ENCODE measurements at regions not wholly inside any gene's neighbourhood (a gene's known extent, or its start where the extent isn't known, plus 50 kb on each side); places are given as distances from the start of the nearest gene placed in this dataset.

DNA sequence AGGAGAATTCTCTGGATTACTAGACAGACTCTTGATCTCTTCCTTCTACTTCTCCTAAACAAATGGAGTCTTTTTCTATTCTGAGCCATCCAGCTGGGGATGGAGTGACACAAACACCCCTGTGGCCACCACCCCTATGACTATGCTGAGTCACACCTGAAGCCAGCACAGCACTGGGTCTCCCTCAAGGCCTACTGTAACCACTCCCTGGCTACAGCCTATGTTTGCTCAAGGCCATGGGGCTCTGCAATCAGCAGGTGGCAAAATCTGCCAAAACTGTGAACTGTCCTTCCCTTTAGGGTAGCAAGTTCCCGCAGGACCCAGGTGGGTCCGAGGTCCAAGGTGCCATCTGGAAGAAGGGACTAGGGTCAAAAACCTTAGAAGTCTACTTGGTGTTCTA, 132.3 kb downstream of the TINAG start:
- H3K27me3 ChIP-seq (ENCODE audit: control insufficient read depth, insufficient read depth, low read length), result no peaks in the 10 kb centered on the region
- no peaks in the 10 kb centered on the region for H3K4me1 ChIP-seq (ENCODE audit: control insufficient read depth, insufficient read depth, low read length)
- H3K9me3 ChIP-seq (ENCODE audit: control insufficient read depth, insufficient read depth, low read depth, low read length), result no peaks in the 10 kb centered on the region
- H3K9ac ChIP-seq (ENCODE audit: low read length), result no peak overlapping the region
- H3K4me3 ChIP-seq (ENCODE audit: low read depth, low read length), result no peak overlapping the region
- no peaks in the 10 kb centered on the region for H3K36me3 ChIP-seq (ENCODE audit: control insufficient read depth, insufficient read depth, low read length)
- no peak overlapping the region for H3K27ac ChIP-seq (ENCODE audit: low read depth, low read length)

DNA sequence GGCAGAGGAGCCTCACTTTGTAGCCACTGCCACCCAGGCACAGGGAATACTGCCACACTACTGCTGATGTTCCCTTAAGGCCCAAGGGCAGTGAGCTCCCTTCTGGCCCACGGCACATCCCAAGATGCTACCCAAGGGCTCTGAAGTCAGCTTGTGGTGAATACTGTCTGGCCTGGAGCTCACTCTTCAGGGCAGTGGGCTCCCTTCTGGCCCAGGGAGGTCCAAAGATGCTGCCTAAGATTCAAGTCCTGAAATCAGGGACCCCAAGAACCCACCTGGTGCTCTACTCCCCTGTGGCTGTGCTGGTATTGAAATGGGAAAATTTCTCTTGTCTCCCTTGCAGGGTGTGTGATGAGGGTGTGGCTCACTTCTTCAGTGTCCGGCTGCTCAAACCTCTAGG, 132.8 kb downstream of the TINAG start:
- H3K36me3 ChIP-seq (ENCODE audit: control insufficient read depth, insufficient read depth, low read length), result no peaks in the 10 kb centered on the region
- no peaks in the 10 kb centered on the region for H3K9me3 ChIP-seq (ENCODE audit: control insufficient read depth, insufficient read depth, low read depth, low read length)
- H3K27me3 ChIP-seq (ENCODE audit: control insufficient read depth, insufficient read depth, low read length), result no peaks in the 10 kb centered on the region
- H3K4me1 ChIP-seq (ENCODE audit: control insufficient read depth, insufficient read depth, low read length), result no peaks in the 10 kb centered on the region
- H3K27ac ChIP-seq (ENCODE audit: low read depth, low read length), result no peak overlapping the region
- H3K4me3 ChIP-seq (ENCODE audit: low read depth, low read length), result no peak overlapping the region
- no peak overlapping the region for H3K9ac ChIP-seq (ENCODE audit: low read length)

- no peaks in the 10 kb centered on the region for H3K9me3 ChIP-seq (ENCODE audit: control insufficient read depth, insufficient read depth, low read depth, low read length)
- H3K9ac ChIP-seq (ENCODE audit: low read length), result no peak overlapping the region
- H3K4me3 ChIP-seq (ENCODE audit: low read depth, low read length), result no peak overlapping the region
- H3K27me3 ChIP-seq (ENCODE audit: control insufficient read depth, insufficient read depth, low read length), result no peaks in the 10 kb centered on the region
- no peaks in the 10 kb centered on the region for H3K4me1 ChIP-seq (ENCODE audit: control insufficient read depth, insufficient read depth, low read length)
- no peak overlapping the region for H3K27ac ChIP-seq (ENCODE audit: low read depth, low read length)
- H3K36me3 ChIP-seq (ENCODE audit: control insufficient read depth, insufficient read depth, low read length), result no peaks in the 10 kb centered on the region
Observed at GRCh38 chr6:54441687-54442248, 133.5 kb downstream of the TINAG start.

DNA sequence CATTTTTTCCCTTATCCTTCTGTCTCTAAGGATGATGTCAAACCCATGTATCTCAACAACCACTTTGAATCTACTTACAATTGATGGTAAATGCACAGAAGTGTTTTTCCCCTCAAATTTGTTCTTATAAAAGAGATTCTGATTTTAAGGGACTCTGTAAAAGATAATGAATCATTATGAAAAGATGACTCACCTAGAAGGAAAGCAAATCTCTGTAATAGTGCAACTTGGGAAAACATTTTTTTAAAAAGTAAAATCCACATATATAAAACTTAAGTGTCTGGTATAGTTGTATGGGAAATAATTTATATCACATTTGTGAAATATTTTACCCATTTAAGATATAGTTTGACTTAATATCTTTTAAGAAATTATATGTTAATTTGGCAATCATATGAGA, 137.0 kb downstream of the TINAG start:
- no peaks in the 10 kb centered on the region for H3K27me3 ChIP-seq (ENCODE audit: control insufficient read depth, insufficient read depth, low read length)
- no peak overlapping the region for H3K4me3 ChIP-seq (ENCODE audit: low read depth, low read length)
- no peak overlapping the region for H3K27ac ChIP-seq (ENCODE audit: low read depth, low read length)

GRCh38 chr6:54448617-54449016, 140.4 kb downstream of the TINAG start:
- Histone ChIP-seq H3K27me3 (ENCODE audit: control insufficient read depth, insufficient read depth, low read length) (no peaks in the 10 kb centered on the region), H3K27ac (ENCODE audit: low read depth, low read length) (no peak overlapping the region), H3K4me3 (ENCODE audit: low read depth, low read length) (no peak overlapping the region), H3K9ac (ENCODE audit: low read length) (no peak overlapping the region), H3K9me3 (ENCODE audit: control insufficient read depth, insufficient read depth, low read depth, low read length) (0 out of 2 replicates have a peak, but pooled peaks cover 3% of the 10 kb centered on the region), H3K36me3 (ENCODE audit: control insufficient read depth, insufficient read depth, low read length) (no peaks in the 10 kb centered on the region), H3K4me1 (ENCODE audit: control insufficient read depth, insufficient read depth, low read length) (no peaks in the 10 kb centered on the region)

More for the DNA sequence above, 137.0 kb downstream of the TINAG start:
- Histone ChIP-seq H3K4me1 (ENCODE audit: control insufficient read depth, insufficient read depth, low read length) (no peaks in the 10 kb centered on the region), H3K9me3 (ENCODE audit: control insufficient read depth, insufficient read depth, low read depth, low read length) (no peaks in the 10 kb centered on the region), H3K36me3 (ENCODE audit: control insufficient read depth, insufficient read depth, low read length) (no peaks in the 10 kb centered on the region), H3K9ac (ENCODE audit: low read length) (no peak overlapping the region)

DNA sequence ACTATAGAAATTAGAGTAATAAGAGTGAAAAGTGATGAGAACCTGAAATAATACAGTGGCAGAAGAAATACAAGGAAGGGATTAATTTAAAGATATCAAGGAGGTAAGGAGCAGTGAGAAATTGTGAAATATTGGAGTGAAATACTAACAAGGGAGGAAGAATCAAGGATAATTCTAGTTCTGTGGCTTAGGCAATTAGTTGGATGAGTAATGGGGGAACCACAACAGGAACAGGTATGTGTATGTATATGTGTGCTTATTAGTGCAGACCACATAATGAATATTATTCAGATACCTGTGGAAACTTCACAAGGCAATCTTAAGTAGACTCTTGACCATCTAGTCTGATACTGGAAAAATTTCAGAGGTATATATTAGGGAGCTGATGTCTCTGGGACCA, 143.3 kb downstream of the TINAG start:
- Histone ChIP-seq H3K36me3 (ENCODE audit: control insufficient read depth, insufficient read depth, low read length) (no peaks in the 10 kb centered on the region), H3K9ac (ENCODE audit: low read length) (no peak overlapping the region), H3K4me1 (ENCODE audit: control insufficient read depth, insufficient read depth, low read length) (no peaks in the 10 kb centered on the region), H3K27me3 (ENCODE audit: control insufficient read depth, insufficient read depth, low read length) (no peaks in the 10 kb centered on the region), H3K27ac (ENCODE audit: low read depth, low read length) (no peak overlapping the region), H3K9me3 (ENCODE audit: control insufficient read depth, insufficient read depth, low read depth, low read length) (0 out of 2 replicates have a peak, but pooled peaks cover 3% of the 10 kb centered on the region), H3K4me3 (ENCODE audit: low read depth, low read length) (no peak overlapping the region)

GRCh38 chr6:54463354-54464024, 155.2 kb downstream of the TINAG start:
- Histone ChIP-seq H3K4me1 (ENCODE audit: control insufficient read depth, insufficient read depth, low read length) (0 out of 2 replicates have a peak, but pooled peaks cover 7% of the 10 kb centered on the region), H3K27me3 (ENCODE audit: control insufficient read depth, insufficient read depth, low read length) (no peaks in the 10 kb centered on the region), H3K9me3 (ENCODE audit: control insufficient read depth, insufficient read depth, low read depth, low read length) (no peaks in the 10 kb centered on the region), H3K9ac (ENCODE audit: low read length) (no peak overlapping the region), H3K27ac (ENCODE audit: low read depth, low read length) (no peak overlapping the region), H3K4me3 (ENCODE audit: low read depth, low read length) (no peak overlapping the region), H3K36me3 (ENCODE audit: control insufficient read depth, insufficient read depth, low read length) (no peaks in the 10 kb centered on the region)

GRCh38 chr6:54465649-54466300, 157.5 kb downstream of the TINAG start:
- Histone ChIP-seq H3K4me3 (ENCODE audit: low read depth, low read length) (no peak overlapping the region), H3K9me3 (ENCODE audit: control insufficient read depth, insufficient read depth, low read depth, low read length) (no peaks in the 10 kb centered on the region), H3K4me1 (ENCODE audit: control insufficient read depth, insufficient read depth, low read length) (0 out of 2 replicates have a peak, but pooled peaks cover 7% of the 10 kb centered on the region), H3K27me3 (ENCODE audit: control insufficient read depth, insufficient read depth, low read length) (no peaks in the 10 kb centered on the region), H3K36me3 (ENCODE audit: control insufficient read depth, insufficient read depth, low read length) (no peaks in the 10 kb centered on the region), H3K27ac (ENCODE audit: low read depth, low read length) (no peak overlapping the region), H3K9ac (ENCODE audit: low read length) (no peak overlapping the region)

DNA sequence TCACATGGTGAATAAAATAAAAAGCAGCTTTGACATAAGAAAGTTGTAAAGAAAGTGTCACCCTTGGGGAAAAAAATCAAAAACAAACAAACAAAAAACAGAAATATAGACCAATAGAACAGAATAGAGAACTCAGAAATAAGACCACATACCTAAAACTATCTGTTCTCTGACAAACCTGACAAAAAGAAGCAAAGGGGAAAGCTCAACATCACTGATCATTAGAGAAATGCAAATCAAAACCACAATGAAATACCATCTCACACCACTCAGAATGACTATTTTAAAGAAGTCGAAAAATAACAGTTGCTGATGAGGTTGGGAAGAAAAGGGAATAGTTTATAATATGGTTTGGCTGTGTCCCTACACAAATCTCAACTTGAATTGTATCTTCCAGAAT, 159.1 kb downstream of the TINAG start:
- no peak overlapping the region for H3K27ac ChIP-seq (ENCODE audit: low read depth, low read length)
- H3K4me3 ChIP-seq (ENCODE audit: low read depth, low read length), result no peak overlapping the region

GRCh38 chr6:54473328-54473727, 165.1 kb downstream of the TINAG start:
- H3K27ac ChIP-seq (ENCODE audit: low read depth, low read length), result no peak overlapping the region

More for the DNA sequence above, 159.1 kb downstream of the TINAG start:
- H3K9ac ChIP-seq (ENCODE audit: low read length), result no peak overlapping the region
- H3K4me1 ChIP-seq (ENCODE audit: control insufficient read depth, insufficient read depth, low read length), result 0 out of 2 replicates have a peak, but pooled peaks cover 7% of the 10 kb centered on the region
- no peaks in the 10 kb centered on the region for H3K9me3 ChIP-seq (ENCODE audit: control insufficient read depth, insufficient read depth, low read depth, low read length)
- H3K36me3 ChIP-seq (ENCODE audit: control insufficient read depth, insufficient read depth, low read length), result no peaks in the 10 kb centered on the region
- H3K27me3 ChIP-seq (ENCODE audit: control insufficient read depth, insufficient read depth, low read length), result no peaks in the 10 kb centered on the region

GRCh38 chr6:54474898-54475297, 166.7 kb downstream of the TINAG start:
- H3K27me3 ChIP-seq (ENCODE audit: control insufficient read depth, insufficient read depth, low read length), result no peaks in the 10 kb centered on the region
- no peaks in the 10 kb centered on the region for H3K36me3 ChIP-seq (ENCODE audit: control insufficient read depth, insufficient read depth, low read length)
- no peak overlapping the region for H3K27ac ChIP-seq (ENCODE audit: low read depth, low read length)
- H3K4me3 ChIP-seq (ENCODE audit: low read depth, low read length), result no peak overlapping the region
- no peak overlapping the region for H3K9ac ChIP-seq (ENCODE audit: low read length)
- H3K4me1 ChIP-seq (ENCODE audit: control insufficient read depth, insufficient read depth, low read length), result peaks cover 5% of the 10 kb centered on the region; the same call in 1 of the 2 replicates
- H3K9me3 ChIP-seq (ENCODE audit: control insufficient read depth, insufficient read depth, low read depth, low read length), result no peaks in the 10 kb centered on the region

More at GRCh38 chr6:54473328-54473727, 165.1 kb downstream of the TINAG start:
- Histone ChIP-seq H3K4me1 (ENCODE audit: control insufficient read depth, insufficient read depth, low read length) (peaks cover 5% of the 10 kb centered on the region; the same call in 1 of the 2 replicates), H3K36me3 (ENCODE audit: control insufficient read depth, insufficient read depth, low read length) (no peaks in the 10 kb centered on the region), H3K4me3 (ENCODE audit: low read depth, low read length) (no peak overlapping the region), H3K27me3 (ENCODE audit: control insufficient read depth, insufficient read depth, low read length) (no peaks in the 10 kb centered on the region), H3K9ac (ENCODE audit: low read length) (no peak overlapping the region), H3K9me3 (ENCODE audit: control insufficient read depth, insufficient read depth, low read depth, low read length) (no peaks in the 10 kb centered on the region)
